ENCODE measurements at regions not wholly inside any gene's neighbourhood (a gene's known extent, or its start where the extent isn't known, plus 50 kb on each side); places are given as distances from the start of the nearest gene placed in this dataset.

DNA sequence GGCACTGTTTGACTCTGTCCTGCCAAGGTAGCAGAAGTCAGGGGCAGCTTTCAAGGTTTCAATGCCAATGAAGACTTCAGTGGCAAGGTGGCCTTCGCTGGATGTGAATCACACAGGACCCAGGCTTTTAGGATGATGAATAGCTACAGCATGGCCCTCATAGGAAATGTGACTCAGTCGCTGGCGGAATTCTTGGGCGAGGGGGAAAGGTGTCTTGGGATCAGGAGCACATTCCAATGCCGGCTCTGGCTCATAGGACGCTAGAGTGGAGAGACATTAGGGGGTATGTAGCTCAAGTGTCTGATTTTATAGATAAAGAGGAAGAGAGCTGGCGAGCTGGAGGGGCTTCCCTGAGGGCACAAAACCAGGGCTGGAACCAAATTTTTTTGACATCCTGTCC lies 68.6 kb downstream of the SMIM21 start:
- no peaks in the 10 kb centered on the region for H3K4me1 Mint-ChIP-seq (ENCODE audit: low read depth)
- H3K27ac Mint-ChIP-seq = no peak overlapping the region
- no peak for DNase-seq
- intact Hi-C loops (cut with micrococcal nuclease) = no loop called here
- H3K9me3 Mint-ChIP-seq = peaks cover 13% of the 10 kb centered on the region
- ChIA-PET CTCF (no interaction called here), POLR2A (no interaction called here)
- H3K4me3 Mint-ChIP-seq = no peak overlapping the region
- H3K27me3 Mint-ChIP-seq = peaks cover 3% of the 10 kb centered on the region
- peaks cover under 1% of the 10 kb centered on the region for H3K36me3 Mint-ChIP-seq

DNA sequence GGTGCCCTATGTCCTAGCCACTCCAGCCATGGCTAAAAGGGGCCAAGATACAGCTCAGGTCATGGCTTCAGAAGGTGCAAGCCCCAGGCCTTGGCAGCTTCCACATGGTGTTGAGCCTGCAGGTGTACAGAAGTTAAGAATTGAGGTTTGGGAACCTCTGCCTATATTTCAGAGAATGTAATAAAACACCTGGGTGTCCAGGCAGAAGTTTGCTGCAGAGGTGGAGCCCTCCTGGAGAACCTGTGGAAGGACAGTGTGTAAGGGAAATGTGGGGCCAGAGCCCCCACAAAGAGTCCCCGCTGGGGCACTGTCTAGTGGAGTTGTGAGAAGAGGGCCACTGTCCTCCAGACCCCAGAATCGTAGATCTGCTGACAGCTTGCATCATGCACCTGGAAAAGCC lies 74.1 kb downstream of the SMIM21 start:
- Mint-ChIP-seq H3K4me3 (no peak overlapping the region), H3K9me3 (peaks cover 30% of the 10 kb centered on the region), H3K27me3 (no peaks in the 10 kb centered on the region), H3K27ac (no peak overlapping the region), H3K4me1 (ENCODE audit: low read depth) (no peaks in the 10 kb centered on the region), H3K36me3 (peaks cover 6% of the 10 kb centered on the region)
- ChIA-PET POLR2A (no interaction called here), CTCF (no interaction called here)
- intact Hi-C loops (cut with micrococcal nuclease) = no loop called here
- no peak for DNase-seq

DNA sequence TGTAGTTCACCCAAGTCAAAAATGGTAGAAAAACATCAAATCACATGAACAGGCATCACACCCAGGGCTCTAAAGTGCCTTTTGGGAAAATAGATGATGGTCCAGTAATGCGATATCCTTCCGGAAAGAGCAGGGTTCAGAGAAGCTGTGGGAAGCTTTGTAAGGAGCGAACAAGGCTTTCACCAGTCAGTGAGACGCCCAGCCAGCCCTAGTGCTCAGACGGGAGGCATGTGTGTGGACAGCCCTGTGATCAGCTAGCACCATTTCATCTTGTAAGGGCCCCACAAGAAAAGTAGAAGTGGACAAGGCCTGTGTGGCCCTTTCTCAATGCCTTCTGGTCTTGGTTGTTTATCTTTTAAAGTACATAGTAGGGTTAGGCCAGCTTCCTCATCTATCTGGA lies 76.1 kb downstream of the SMIM21 start:
- H3K27me3 Mint-ChIP-seq = peaks cover 4% of the 10 kb centered on the region
- peaks cover 6% of the 10 kb centered on the region for H3K36me3 Mint-ChIP-seq
- H3K9me3 Mint-ChIP-seq = peaks cover 23% of the 10 kb centered on the region
- intact Hi-C loops (cut with micrococcal nuclease) = no loop called here
- POLR2A ChIA-PET = no interaction called here
- CTCF ChIA-PET = no interaction called here
- no peak overlapping the region for H3K4me3 Mint-ChIP-seq
- DNase-seq = no peak
- no peaks in the 10 kb centered on the region for H3K4me1 Mint-ChIP-seq (ENCODE audit: low read depth)
- H3K27ac Mint-ChIP-seq = no peak overlapping the region

DNA sequence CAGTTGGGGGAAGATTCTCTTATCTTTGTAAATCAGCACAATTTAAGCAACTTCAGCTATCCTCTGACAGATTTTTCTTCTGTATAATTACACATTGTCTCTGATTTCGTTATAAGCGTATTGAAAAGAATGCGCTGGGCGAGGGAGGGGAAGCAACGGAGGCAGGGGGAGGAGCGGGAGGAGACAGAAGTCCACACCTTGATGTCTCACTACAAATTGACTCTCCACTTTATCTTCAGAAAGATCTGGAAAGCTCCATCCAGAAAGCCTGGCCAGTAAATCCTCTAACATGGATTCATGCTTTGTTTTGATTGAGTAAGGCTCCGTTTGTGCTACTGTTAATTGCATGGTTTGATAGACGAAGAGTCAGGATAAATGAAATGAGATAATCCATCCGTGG lies 76.6 kb downstream of the SMIM21 start:
- intact Hi-C loops (cut with micrococcal nuclease) = no loop called here
- Mint-ChIP-seq H3K27me3 (peaks cover 4% of the 10 kb centered on the region), H3K27ac (no peak overlapping the region), H3K4me1 (ENCODE audit: low read depth) (no peaks in the 10 kb centered on the region), H3K36me3 (peaks cover 6% of the 10 kb centered on the region), H3K4me3 (no peak overlapping the region), H3K9me3 (peaks cover 23% of the 10 kb centered on the region)
- ChIA-PET POLR2A (no interaction called here), CTCF (no interaction called here)
- DNase-seq = no peak

DNA sequence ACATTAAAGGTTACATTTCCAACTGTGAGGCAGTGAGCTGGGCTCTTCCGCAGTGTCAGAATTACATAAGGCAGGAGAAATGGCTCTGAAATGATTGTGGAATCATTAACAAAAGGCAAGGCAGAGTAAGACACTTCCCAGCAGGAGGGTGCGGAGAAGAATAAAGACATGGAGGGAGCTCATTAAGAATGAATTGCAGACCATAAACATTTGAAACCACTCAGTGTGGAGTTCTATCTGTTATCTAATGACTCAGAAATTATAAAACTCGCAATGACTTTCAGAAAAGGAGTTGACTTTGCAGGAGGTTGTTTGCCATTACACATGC lies 77.0 kb downstream of the SMIM21 start:
- intact Hi-C loops (cut with micrococcal nuclease) = no loop called here
- Mint-ChIP-seq H3K9me3 (peaks cover 23% of the 10 kb centered on the region), H3K4me1 (ENCODE audit: low read depth) (no peaks in the 10 kb centered on the region), H3K27ac (no peak overlapping the region), H3K4me3 (no peak overlapping the region), H3K36me3 (peaks cover 6% of the 10 kb centered on the region), H3K27me3 (peaks cover 4% of the 10 kb centered on the region)
- CTCF ChIA-PET = no interaction called here
- POLR2A ChIA-PET = no interaction called here
- DNase-seq = no peak

DNA sequence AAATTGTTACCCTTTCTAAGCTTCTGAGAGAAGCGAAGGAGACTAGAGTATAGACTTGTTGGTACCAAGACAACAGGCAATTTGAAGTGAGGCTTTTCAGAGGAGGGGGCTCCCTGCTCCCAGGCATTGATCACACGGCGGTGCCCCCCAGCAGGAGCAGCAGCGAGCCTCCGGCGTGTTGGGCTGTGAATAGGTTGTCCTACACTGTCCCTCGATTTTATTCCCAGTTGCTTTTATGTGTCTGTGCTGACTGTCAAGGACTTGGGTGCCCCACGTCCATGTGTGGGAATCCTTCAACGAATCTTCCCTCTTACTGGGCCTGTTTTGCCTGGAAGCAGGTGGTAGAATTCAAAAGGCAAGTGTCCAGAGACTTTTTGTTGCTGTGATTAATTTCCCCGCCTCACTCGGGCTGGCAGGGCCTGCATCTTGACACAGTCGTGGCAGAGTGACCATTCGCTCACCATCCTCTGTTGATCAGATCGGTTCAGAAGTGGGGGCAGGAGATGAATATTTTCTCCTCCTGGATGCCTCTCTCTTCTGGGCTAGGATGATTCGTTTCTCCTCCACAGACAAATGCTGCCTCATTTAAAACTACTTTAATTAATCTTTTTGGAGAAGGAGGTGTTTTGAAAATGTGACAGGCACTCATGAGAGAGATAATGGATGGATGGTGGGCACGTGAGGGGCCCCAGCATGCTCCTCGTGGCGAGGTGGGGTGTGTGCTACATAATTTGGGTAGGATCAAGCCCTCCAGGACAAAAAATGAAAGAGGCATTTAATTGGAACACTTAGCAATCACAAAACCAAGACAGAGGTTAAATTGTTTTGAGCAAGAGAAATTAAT lies 77.6 kb downstream of the SMIM21 start:
- Mint-ChIP-seq H3K27me3 (peaks cover 4% of the 10 kb centered on the region), H3K9me3 (peaks cover 23% of the 10 kb centered on the region), H3K4me3 (no peak overlapping the region), H3K36me3 (peaks cover 6% of the 10 kb centered on the region), H3K27ac (no peak overlapping the region), H3K4me1 (ENCODE audit: low read depth) (no peaks in the 10 kb centered on the region)
- POLR2A ChIA-PET = no interaction called here
- intact Hi-C loops (cut with micrococcal nuclease) = no loop called here
- DNase-seq = no peak
- CTCF ChIA-PET = no interaction called here

DNA sequence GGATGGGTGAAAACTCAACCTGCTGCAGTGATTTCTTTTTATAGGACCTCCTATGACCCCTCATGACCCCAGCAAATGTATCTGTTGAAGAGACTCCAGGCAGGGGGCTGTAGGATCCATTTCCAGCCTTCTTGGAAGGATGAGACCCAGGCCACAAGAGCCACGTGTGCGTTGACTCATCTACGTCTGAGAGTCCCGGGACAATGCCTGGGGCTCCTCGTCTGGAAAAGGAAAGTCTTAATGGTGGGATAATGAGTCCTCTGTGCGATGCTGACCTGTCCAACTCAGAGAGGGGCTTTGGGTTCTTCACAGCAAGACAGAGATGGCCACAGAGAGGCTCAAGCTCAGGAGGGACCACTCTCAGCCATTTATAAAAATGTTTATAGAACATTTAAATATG lies 80.8 kb downstream of the SMIM21 start:
- Mint-ChIP-seq H3K9me3 (no peaks in the 10 kb centered on the region), H3K4me3 (no peak overlapping the region), H3K4me1 (ENCODE audit: low read depth) (no peaks in the 10 kb centered on the region), H3K36me3 (no peaks in the 10 kb centered on the region), H3K27me3 (peaks cover 4% of the 10 kb centered on the region), H3K27ac (no peak overlapping the region)
- intact Hi-C loops (cut with micrococcal nuclease) = no loop called here
- ChIA-PET POLR2A (no interaction called here), CTCF (no interaction called here)
- no peak for DNase-seq

DNA sequence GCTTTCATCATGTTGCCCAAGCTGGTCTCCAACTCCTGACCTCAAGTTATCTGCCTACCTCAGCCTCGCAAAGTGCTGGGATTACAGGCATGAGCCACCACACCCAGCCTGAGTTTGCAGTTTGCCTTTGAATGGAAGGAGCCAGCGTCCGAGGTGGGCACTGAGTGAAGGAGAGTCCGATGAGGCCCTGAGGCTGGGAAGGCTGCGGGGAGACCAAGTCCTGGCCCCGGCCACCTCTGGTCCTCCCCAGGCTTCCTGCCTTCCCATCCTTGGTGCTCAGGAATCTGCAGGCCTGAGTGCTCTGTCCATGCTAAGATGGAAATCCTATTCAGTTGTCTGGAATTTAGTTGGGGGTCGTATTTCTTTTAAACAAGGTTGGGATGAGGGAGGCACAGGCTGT lies 82.9 kb downstream of the SMIM21 start:
- intact Hi-C loops (cut with micrococcal nuclease) = no loop called here

DNA sequence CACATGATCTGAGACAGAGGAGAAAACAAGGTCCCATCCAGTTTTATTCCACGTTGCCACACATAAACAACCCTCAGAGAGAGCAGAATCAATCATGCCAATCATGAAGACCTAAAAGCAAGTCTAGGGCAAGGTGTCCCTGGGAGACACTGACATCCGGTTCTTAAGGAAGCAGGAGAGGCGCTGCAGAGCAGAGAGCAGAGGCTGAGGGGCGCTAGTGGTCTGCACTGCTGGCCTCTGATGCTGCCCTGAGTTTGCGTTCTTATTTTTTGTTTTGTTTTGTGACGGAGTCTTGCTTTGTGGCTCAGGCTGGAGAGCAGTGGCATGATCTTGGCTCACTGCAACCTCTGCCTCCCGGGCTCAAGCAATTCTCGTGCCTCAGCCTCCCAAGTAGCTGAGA lies 83.3 kb downstream of the SMIM21 start:
- Mint-ChIP-seq H3K27ac (no peak overlapping the region), H3K4me3 (no peak overlapping the region), H3K9me3 (no peaks in the 10 kb centered on the region), H3K4me1 (ENCODE audit: low read depth) (no peaks in the 10 kb centered on the region), H3K36me3 (no peaks in the 10 kb centered on the region), H3K27me3 (peaks cover 4% of the 10 kb centered on the region)
- CTCF ChIA-PET = no interaction called here
- no peak for DNase-seq
- POLR2A ChIA-PET = no interaction called here
- intact Hi-C loops (cut with micrococcal nuclease) = no loop called here

More for the DNA sequence above, 82.9 kb downstream of the SMIM21 start:
- Mint-ChIP-seq H3K4me3 (no peak overlapping the region), H3K27me3 (peaks cover 4% of the 10 kb centered on the region), H3K4me1 (ENCODE audit: low read depth) (no peaks in the 10 kb centered on the region), H3K9me3 (no peaks in the 10 kb centered on the region), H3K36me3 (no peaks in the 10 kb centered on the region), H3K27ac (no peak overlapping the region)
- ChIA-PET CTCF (no interaction called here), POLR2A (no interaction called here)
- DNase-seq = no peak

DNA sequence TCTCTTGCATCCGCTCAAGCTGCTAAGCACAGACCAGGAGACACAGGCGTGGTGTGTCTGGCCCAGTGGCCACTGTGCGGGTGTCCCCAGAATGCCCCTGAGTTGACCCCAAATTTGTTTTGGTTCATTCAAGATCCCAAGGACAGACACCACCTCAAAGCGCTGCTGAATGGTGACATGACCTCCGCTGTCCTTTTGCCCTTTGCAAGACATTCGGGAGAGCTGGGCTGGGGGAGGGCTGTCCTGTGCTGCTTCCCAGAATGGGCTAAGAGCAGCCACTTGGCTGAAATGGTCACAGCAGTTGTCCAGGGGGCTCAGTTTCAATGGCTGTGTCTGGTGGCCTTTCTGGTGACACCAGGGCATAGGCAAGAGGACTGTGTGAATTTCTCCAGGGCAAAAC lies 84.1 kb downstream of the SMIM21 start:
- ChIA-PET POLR2A (interaction anchor here (0.6 kb wide), 1 partner anchor 552 kb away, joined by 3 read pairs; no protein-coding TSS in a partner anchor), CTCF (no interaction called here)
- intact Hi-C loops (cut with micrococcal nuclease) = no loop called here
- no peaks in the 10 kb centered on the region for H3K4me1 Mint-ChIP-seq (ENCODE audit: low read depth)
- no peak overlapping the region for H3K4me3 Mint-ChIP-seq
- H3K27ac Mint-ChIP-seq = no peak overlapping the region
- no peak for DNase-seq
- H3K36me3 Mint-ChIP-seq = no peaks in the 10 kb centered on the region
- peaks cover 4% of the 10 kb centered on the region for H3K27me3 Mint-ChIP-seq
- H3K9me3 Mint-ChIP-seq = no peaks in the 10 kb centered on the region

DNA sequence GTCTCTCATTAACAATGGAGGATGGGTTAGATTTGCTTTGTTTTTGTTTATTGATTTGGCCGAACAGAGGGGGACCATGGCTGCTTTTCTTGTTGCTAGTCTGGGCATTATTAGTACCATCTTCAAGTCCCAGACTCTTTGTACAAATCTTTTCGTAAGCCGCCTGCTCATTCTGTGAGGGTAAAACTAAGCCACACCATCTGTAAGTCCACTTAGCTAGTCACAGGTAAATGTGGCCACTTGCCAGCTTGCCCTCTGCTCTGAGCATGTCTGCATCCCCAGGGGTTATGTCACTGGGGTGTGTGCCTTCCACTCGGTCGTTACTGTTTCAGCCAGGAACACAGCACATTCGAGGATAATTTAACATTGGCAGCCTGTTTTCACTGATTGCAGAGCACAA lies 85.6 kb downstream of the SMIM21 start:
- POLR2A ChIA-PET = no interaction called here
- intact Hi-C loops (cut with micrococcal nuclease) = no loop called here
- H3K36me3 Mint-ChIP-seq = no peaks in the 10 kb centered on the region
- H3K4me3 Mint-ChIP-seq = no peak overlapping the region
- H3K4me1 Mint-ChIP-seq (ENCODE audit: low read depth) = no peaks in the 10 kb centered on the region
- no peak for DNase-seq
- no peaks in the 10 kb centered on the region for H3K9me3 Mint-ChIP-seq
- H3K27me3 Mint-ChIP-seq = peaks cover 2% of the 10 kb centered on the region
- CTCF ChIA-PET = no interaction called here
- no peak overlapping the region for H3K27ac Mint-ChIP-seq

DNA sequence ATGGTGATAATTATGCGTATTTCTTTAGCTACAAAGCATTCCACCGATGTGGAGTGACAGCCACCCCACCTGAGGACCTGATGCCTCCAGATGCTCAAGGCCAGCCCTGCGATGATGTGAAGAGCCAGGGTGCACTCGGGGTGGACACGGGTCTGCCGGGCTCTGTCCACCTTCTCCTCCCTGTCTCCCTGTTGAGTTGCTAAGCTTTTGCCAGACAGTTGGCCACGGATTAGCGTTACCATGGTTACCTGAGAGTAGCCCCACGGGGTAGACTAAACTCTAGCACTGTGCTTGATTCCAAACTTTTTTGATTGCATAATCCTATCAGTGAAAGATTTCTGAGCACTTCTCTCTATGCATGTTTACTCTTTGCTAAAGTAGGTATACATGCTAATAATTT lies 86.2 kb downstream of the SMIM21 start:
- H3K4me1 Mint-ChIP-seq (ENCODE audit: low read depth) = no peaks in the 10 kb centered on the region
- POLR2A ChIA-PET = no interaction called here
- no peaks in the 10 kb centered on the region for H3K27me3 Mint-ChIP-seq
- no peaks in the 10 kb centered on the region for H3K36me3 Mint-ChIP-seq
- H3K27ac Mint-ChIP-seq = no peak overlapping the region
- intact Hi-C loops (cut with micrococcal nuclease) = no loop called here
- DNase-seq = no peak
- CTCF ChIA-PET = no interaction called here
- H3K9me3 Mint-ChIP-seq = no peaks in the 10 kb centered on the region
- no peak overlapping the region for H3K4me3 Mint-ChIP-seq

DNA sequence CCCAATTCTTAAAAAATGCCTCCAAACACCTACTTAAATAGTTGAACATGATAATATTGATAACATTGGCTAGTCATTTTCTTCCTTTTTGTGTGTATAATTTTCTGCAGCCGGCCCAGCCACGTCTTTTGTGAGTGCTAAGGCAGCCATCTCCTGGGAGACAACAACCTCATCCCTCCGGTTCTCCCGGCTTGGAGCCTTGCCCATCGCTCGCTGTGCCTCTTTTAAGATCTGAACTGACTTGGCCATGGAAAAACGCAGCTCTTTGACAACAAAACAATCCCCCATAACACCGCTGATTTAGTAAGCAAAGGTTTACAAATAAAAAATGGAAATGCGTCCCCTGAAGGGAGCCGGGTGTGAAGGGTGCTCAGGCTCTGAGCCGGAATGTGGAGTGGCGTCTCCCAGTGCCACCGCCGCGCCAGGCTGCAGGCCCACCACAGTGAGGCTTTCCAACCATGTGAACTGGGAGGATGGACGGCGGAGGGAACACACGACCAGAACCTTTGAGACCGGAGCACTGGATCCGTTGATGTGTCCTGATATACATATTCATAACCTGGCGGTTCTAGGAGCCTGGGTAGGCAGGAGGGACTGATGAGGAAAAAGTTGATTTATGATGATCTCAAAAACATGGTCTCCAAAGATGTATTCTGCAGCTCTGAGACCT lies 87.4 kb downstream of the SMIM21 start:
- Mint-ChIP-seq H3K36me3 (no peaks in the 10 kb centered on the region), H3K9me3 (no peaks in the 10 kb centered on the region), H3K27ac (no peak overlapping the region), H3K27me3 (no peaks in the 10 kb centered on the region), H3K4me3 (no peak overlapping the region), H3K4me1 (ENCODE audit: low read depth) (no peaks in the 10 kb centered on the region)
- no peak for DNase-seq
- intact Hi-C loops (cut with micrococcal nuclease) = no loop called here
- ChIA-PET POLR2A (no interaction called here), CTCF (no interaction called here)
